ENCODE measurements at regions not wholly inside any gene's neighbourhood (a gene's known extent, or its start where the extent isn't known, plus 50 kb on each side); places are given as distances from the start of the nearest gene placed in this dataset.
A peak's percentile ranks its signal among the peaks of the same experiment; 100 is the strongest.

- no peaks in the 10 kb centered on the region for H3K4me1 ChIP-seq
- H3K9me3 ChIP-seq, result no peaks in the 10 kb centered on the region
- intact Hi-C loops (cut with DNase I), result no loop called here
- H3K4me3 ChIP-seq, result no peak overlapping the region
- ATAC-seq (no peak), DNase-seq (no peak)
- WGBS (ENCODE audit: insufficient coverage, low coverage, low lambda C conversion rate, missing lambda C conversion rate), result 17% methylated on average over 1 of the region's 2 CpGs
- H3K27me3 ChIP-seq, result no peaks in the 10 kb centered on the region
- TF ChIP-seq CTCF (IDR thresholded peaks at IDR 0.05) (no peak), POLR2A (IDR thresholded peaks at IDR 0.05) (no peak)
- H3K36me3 ChIP-seq, result no peaks in the 10 kb centered on the region
- no peak overlapping the region for H3K27ac ChIP-seq
These were observed 195.8 kb upstream of the ZFP42 start for GRCh38 chr4:187799735-187800134.

GRCh38 chr4:187811591-187811990 is 184.0 kb upstream of the ZFP42 start:
- no peak overlapping the region for H3K4me3 ChIP-seq
- DNase-seq, result no peak
- no peaks in the 10 kb centered on the region for H3K9me3 ChIP-seq
- ATAC-seq, result no peak
- H3K4me1 ChIP-seq, result no peaks in the 10 kb centered on the region
- WGBS (ENCODE audit: insufficient coverage, low coverage, low lambda C conversion rate, missing lambda C conversion rate), result 39% methylated on average over 9 of the region's 9 CpGs
- no peaks in the 10 kb centered on the region for H3K36me3 ChIP-seq
- intact Hi-C loops (cut with DNase I), result no loop called here
- no peaks in the 10 kb centered on the region for H3K27me3 ChIP-seq
- TF ChIP-seq POLR2A (IDR thresholded peaks at IDR 0.05), result no peak
- no peak for TF ChIP-seq CTCF (IDR thresholded peaks at IDR 0.05)
- no peak overlapping the region for H3K27ac ChIP-seq

GRCh38 chr4:187814737-187815465 is 180.7 kb upstream of the ZFP42 start:
- Histone ChIP-seq H3K27me3 (no peaks in the 10 kb centered on the region), H3K36me3 (no peaks in the 10 kb centered on the region), H3K4me1 (no peaks in the 10 kb centered on the region), H3K27ac (peak overlapping the region in 1 of 3 donors; percentile 69), H3K9me3 (no peaks in the 10 kb centered on the region), H3K4me3 (peak overlapping the region in 2 of 3 donors; percentile 48 to 55)
- ATAC-seq, result peak in 3 of 4 donors; percentile 26 to 69 (median 54)
- intact Hi-C loops (cut with DNase I), result no loop called here
- no peak for TF ChIP-seq POLR2A (IDR thresholded peaks at IDR 0.05)
- TF ChIP-seq CTCF (IDR thresholded peaks at IDR 0.05), result no peak
- 57% methylated on average over 13 of the region's 28 CpGs for WGBS (ENCODE audit: insufficient coverage, low coverage, low lambda C conversion rate, missing lambda C conversion rate)
- DNase-seq, result no peak

- no peak for DNase-seq
- intact Hi-C loops (cut with DNase I), result no loop called here
- WGBS (ENCODE audit: insufficient coverage, low coverage, low lambda C conversion rate, missing lambda C conversion rate), result 54% methylated on average over 8 of the region's 8 CpGs
- Histone ChIP-seq H3K4me1 (no peaks in the 10 kb centered on the region), H3K9me3 (no peaks in the 10 kb centered on the region), H3K4me3 (no peak overlapping the region), H3K27me3 (no peaks in the 10 kb centered on the region), H3K36me3 (no peaks in the 10 kb centered on the region), H3K27ac (no peak overlapping the region)
- TF ChIP-seq CTCF (IDR thresholded peaks at IDR 0.05) (no peak), POLR2A (IDR thresholded peaks at IDR 0.05) (no peak)
- ATAC-seq, result no peak
These were observed 168.8 kb upstream of the ZFP42 start for GRCh38 chr4:187826725-187827124.
